A172 (cell line): ENCODE measurements at regions not wholly inside any gene's neighbourhood (a gene's known extent, or its start where the extent isn't known, plus 50 kb on each side); places are given as distances from the start of the nearest gene placed in this dataset.
"Not testable (repeated sequence)": the region's sequence is repeated elsewhere in the genome, so short reads cannot be mapped to it uniquely, and the experiment has no call there.

Source experiments
- DNase-seq: peaks from one replicate; pipeline ENCODE4 v3.0.0-alpha.2; 2015; ENCODE audit warnings: low spot score

GRCh38 chr6:19682859-19683258, 154.3 kb upstream of the ID4 start:
- no peak for DNase-seq

GRCh38 chr6:19690325-19691075, 146.7 kb upstream of the ID4 start:
- no peak for DNase-seq

GRCh38 chr6:19691465-19692167, 145.6 kb upstream of the ID4 start:
- no peak for DNase-seq

GRCh38 chr6:19692506-19693298, 144.5 kb upstream of the ID4 start:
- no peak for DNase-seq

GRCh38 chr6:19694697-19695096, 142.5 kb upstream of the ID4 start:
- DNase-seq, result no peak

- DNase-seq, result peak; percentile 77
Measured at GRCh38 chr6:19697744-19698290, 139.4 kb upstream of the ID4 start.

- DNase-seq, result no peak
Measured at GRCh38 chr6:19699932-19700331, 137.2 kb upstream of the ID4 start.

GRCh38 chr6:19705606-19706005, 131.6 kb upstream of the ID4 start:
- DNase-seq, result peak; percentile 53

GRCh38 chr6:19712012-19712688, 125.0 kb upstream of the ID4 start:
- no peak for DNase-seq

- no peak for DNase-seq
Measured at GRCh38 chr6:19712998-19713397, 124.2 kb upstream of the ID4 start.

- DNase-seq, result no peak
Measured at GRCh38 chr6:19713411-19713810, 123.8 kb upstream of the ID4 start.

GRCh38 chr6:19713984-19714383, 123.2 kb upstream of the ID4 start:
- no peak for DNase-seq

- no peak for DNase-seq
Measured at GRCh38 chr6:19714434-19715166, 122.6 kb upstream of the ID4 start.

- peak; percentile 20 for DNase-seq
Measured at GRCh38 chr6:19715167-19715551, 122.0 kb upstream of the ID4 start.

GRCh38 chr6:19719691-19720128, 117.5 kb upstream of the ID4 start:
- DNase-seq, result no peak

GRCh38 chr6:19721766-19722377, 115.3 kb upstream of the ID4 start:
- no peak for DNase-seq

- no peak for DNase-seq
Measured at GRCh38 chr6:19722999-19723398, 114.2 kb upstream of the ID4 start.

- peak; percentile 54 for DNase-seq
Measured at GRCh38 chr6:19723545-19723944, 113.6 kb upstream of the ID4 start.

GRCh38 chr6:19725436-19725835, 111.7 kb upstream of the ID4 start:
- DNase-seq, result not testable (repeated sequence)

GRCh38 chr6:19731282-19731681, 105.9 kb upstream of the ID4 start:
- DNase-seq, result peak; percentile 86

- no peak for DNase-seq
Measured at GRCh38 chr6:19734061-19734460, 103.1 kb upstream of the ID4 start.
